HG02571 (cell line): ENCODE measurements at regions not wholly inside any gene's neighbourhood (a gene's known extent, or its start where the extent isn't known, plus 50 kb on each side); places are given as distances from the start of the nearest gene placed in this dataset.

Experiments used
- ATAC-seq: cut with Tn5 transposase; IDR thresholded peaks from one replicate; pipeline ENCODE4 v1.9.1; 2021; ENCODE audit warnings: mild to moderate bottlenecking, moderate library complexity; ENCODE audit not compliant: unreplicated experiment

DNA sequence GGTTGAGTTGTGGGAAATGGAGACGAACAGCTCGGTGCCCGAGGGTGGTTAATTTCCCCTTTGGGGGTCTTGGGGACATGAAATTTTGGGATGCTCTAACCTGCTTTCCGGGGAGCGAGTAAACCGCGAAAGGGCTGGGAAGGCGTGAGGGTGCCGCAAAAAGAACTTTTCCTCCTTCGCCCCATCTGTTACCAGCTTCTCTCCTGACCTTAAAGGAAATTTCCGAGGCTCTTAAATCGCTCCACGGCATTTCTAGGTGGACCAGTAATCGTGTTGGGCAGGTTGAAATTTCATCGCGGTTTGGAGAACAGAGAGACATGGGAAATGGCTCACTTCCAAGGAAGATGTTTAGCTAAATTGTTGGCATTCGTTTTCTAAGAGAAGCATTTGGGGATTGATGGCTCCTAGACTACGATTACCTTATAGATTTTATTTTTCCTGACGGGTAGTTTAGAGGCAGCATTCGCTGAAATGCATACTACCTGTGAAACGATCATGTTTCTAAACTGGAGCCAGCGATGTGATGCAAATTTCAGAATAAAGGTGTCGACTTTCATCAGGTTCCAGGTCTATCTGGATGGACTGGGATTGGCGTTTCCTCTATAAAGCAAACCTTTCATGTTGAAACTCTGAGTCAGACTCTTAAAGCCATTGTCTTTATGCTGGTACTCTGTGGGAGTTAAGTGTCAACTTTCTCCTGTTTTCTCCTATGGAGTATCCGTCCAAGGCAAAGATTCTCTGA lies 414.5 kb downstream of the PCNX1 start:
- ATAC-seq: no peak

DNA sequence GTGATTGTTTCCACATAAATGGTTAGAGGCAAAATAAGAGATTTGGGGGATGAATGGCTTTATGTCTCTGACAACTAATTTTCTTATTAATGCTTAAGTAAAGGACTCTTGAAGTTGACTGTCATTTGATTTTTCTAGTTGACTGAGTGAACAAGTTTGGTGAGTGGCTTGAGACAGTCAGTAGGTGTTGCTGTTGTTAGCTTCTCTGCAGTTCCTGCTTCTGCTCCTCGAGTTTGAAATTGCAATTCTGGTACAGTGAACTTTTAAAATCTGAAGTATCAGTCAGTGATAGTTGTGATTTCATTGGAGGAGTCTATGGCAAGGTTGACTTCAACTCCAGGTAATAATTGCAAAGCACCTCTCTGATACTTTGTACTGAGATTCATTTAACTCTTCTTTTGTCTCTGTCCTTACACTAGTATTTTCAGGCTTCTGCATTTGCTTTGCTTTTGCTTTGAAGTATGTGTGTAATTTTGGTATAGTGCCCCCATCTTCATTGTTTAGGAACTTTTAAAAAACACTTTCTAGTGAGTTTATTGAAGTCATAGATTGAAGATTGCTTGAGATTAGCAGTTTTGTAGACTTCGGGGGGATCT lies 415.5 kb downstream of the PCNX1 start:
- no peak for ATAC-seq

GRCh38 chr14:71324767-71325272 lies 417.6 kb downstream of the PCNX1 start:
- no peak for ATAC-seq

DNA sequence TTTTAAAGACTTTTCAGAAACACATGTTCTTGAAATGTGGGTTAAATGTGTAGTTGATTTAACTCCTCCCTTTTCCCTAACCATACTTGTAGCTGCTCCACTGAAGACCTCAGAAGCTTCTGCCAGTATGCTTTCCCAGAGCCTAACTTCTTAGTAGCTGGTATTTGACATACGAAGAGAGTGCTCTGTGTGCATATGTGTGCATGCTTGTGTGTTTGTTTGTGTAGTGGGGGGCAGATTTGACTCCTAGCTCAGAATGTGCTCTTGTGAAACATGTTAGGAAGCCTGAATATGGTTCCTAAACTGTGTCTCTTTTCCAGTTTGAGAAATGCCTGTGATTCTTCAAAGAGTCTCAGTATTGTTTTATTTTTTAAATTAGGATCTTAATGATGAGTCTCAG lies 420.4 kb downstream of the PCNX1 start:
- ATAC-seq: no peak

DNA sequence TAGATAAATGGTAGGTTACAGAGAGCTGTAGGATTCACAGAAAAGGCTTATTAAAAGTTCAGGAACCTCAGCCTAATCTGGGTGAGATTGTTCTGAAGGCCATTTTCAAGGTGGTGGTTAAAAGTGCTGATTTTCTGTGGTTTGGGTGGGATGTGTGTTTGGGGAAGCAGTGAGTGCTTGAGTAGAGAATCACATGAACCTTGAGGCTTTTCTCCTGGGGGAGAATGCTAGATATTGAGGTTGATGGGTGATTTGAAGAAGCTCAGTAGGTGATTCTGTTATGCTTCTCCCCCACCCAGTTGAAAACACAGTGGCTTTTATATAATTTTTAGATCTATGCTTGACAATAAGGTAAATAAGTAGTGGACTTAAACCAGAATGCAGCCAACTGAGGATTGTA lies 420.9 kb downstream of the PCNX1 start:
- no peak for ATAC-seq

DNA sequence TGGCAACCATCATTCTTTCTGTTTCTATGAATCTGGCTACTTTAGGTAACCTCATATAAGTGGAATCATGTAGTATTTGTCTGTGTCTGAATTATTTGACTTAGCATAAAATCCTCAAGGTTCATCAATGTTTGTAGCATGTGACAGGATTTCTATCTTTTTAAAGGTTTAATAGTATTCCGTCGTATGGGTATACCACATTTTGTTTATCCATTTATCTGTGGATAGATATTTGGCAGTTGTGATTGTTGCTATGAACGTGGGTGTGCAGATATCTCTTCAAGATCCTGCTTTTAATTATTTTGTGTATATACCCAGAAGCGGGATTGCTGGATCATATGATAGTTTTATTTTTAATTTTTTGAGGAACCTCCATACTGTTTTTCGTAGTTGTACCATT lies 421.7 kb downstream of the PCNX1 start:
- no peak for ATAC-seq

- no peak for ATAC-seq
Observed at GRCh38 chr14:71331403-71331802, 424.1 kb downstream of the PCNX1 start.

GRCh38 chr14:71332476-71332875 lies 425.2 kb downstream of the PCNX1 start:
- ATAC-seq: no peak

DNA sequence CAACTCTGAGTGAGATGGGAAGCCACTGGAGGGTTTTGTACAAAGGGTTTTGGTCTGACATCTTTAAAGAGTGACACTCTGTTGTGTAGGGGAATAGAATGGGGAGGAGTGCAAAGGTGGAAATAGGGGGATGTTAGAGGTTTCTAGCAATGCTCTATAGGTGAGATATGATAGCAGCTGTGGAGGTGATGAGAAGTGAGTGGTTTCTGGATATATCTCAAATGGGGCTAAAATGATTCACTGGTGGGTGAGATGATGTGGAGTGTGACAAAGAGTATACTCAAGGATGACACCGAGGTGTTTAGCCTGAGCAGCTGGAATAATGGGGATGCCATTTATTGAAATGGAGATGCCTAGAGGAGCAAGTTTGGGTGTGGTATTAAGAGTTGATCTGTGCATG lies 426.4 kb downstream of the PCNX1 start:
- ATAC-seq: no peak

DNA sequence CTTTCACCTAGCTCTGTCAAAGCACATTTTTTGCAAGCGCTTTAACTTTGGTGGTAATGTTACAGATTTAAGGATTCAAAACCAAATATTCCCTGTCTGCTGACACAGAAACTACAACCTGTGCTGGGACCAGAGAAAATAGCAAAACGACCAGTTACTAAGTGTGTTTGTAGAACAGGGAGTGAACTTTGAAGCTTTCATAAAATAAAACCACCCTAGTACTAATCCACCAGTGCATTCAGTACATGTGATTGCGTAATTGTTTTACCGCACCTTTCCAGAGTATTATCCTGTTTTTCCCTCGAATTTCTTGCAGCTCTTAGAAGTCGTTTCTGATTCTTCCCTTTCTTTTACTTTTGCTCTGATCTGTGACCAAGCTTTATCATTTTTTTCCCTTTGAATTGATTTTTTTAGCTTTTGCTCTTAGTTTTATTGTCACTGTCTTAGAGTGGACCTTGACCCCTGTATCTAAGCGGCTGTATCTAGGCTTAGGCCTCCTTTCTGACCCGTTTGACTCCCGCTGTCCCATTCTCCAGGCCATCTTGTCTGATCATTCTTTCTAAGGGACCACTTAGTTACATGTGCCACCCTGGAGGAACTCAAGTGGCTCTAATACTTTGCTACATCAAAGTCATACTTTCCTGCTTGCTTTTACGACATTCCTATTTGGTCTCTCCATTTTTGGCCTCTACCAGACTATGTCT lies 429.4 kb downstream of the PCNX1 start:
- no peak for ATAC-seq

GRCh38 chr14:71338153-71338552 lies 430.9 kb downstream of the PCNX1 start:
- no peak for ATAC-seq

- ATAC-seq: no peak
Observed at GRCh38 chr14:71339650-71340415, 432.6 kb downstream of the PCNX1 start.

DNA sequence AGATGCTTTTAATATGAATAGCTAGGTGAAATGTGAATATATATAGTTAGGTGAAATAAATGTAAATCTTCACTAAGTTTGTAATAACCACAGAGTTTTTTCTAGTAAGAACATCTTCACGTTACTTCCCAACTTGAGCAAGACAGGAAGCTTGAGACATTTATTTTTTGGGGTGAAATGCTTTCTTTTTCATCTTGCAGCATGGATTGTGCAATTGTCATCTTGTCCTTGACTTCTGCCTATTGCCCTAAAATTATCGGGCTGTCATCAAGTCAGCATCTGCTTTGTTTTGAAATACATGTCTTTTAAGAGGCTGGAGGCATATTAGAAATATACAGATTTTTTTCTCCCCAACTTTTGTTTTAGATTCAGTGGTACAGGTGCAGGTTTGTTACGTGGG lies 433.9 kb downstream of the PCNX1 start:
- no peak for ATAC-seq

- no peak for ATAC-seq
Observed at GRCh38 chr14:71343724-71344123, 436.5 kb downstream of the PCNX1 start.

DNA sequence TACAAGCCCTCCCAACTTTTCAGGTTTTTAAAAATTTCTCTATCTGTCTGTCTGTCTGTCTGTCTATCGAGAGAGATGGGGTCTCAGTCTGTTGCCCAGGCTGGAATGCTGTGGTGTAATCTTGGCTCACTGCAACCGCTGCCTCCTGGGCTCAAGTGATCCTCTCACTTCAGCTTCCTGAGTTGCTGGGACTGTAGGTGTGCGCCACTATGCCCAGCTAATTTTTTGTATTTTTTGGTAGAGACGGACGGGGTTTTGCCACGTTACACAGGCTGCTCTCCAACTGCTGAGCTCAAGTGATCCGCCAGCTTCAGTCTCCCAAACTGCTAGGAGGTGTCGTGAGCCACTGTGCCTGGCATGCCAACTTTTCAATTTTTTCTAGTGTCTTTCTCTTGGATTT lies 437.2 kb downstream of the PCNX1 start:
- ATAC-seq: no peak

- ATAC-seq: no peak
Observed at GRCh38 chr14:71346685-71347084, 439.4 kb downstream of the PCNX1 start.

GRCh38 chr14:71348394-71348793 lies 441.1 kb downstream of the PCNX1 start:
- no peak for ATAC-seq

- ATAC-seq: no peak
Observed at GRCh38 chr14:71348817-71349216, 441.6 kb downstream of the PCNX1 start.

DNA sequence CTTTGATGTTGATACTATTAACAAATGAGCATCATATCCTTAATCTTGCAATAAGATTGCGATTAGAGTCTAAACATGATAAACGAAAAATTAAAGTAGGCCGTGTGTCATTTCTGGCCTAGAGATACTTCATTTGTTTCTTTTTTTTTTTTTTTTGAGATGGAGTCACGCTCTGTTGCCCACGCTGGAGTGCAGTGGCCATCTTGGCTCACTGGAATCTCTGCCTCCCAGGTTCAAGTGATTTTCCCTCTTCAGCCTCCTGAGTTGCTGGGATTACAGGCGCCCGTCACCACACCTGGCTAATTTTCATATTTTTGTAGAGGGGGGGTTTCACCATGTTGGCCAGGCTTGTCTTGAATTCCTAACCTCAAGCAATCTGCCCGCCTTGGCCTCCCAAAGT lies 446.9 kb downstream of the PCNX1 start:
- ATAC-seq: no peak

- no peak for ATAC-seq
Observed at GRCh38 chr14:71354801-71355200, 447.5 kb downstream of the PCNX1 start.
